ENCODE measurements at regions not wholly inside any gene's neighbourhood (a gene's known extent, or its start where the extent isn't known, plus 50 kb on each side); places are given as distances from the start of the nearest gene placed in this dataset.

DNA sequence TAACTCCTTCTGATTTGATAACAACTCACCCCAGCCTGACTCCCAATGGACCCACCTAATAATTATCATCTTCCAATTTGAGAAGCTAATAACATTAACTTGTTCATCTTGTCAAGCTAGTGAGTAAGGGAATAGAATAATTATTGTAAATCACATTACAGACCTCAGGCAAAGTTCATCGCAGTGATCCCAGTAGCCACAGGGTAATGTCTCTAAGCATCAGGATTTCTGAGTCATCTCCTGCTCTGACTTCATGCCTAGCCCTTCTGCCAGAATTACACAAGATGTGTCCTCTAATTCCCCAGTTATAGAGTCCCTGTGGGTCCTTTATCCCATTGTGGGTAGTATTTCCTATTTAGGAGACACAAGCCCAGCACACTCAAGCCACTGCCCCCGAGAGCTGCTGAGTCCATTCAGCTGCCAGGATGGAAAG is 365.7 kb downstream of the DEPDC1B start:
- ATAC-seq (ENCODE audit: low read depth), result peak; percentile 78
- TF ChIP-seq, protein P1, sequence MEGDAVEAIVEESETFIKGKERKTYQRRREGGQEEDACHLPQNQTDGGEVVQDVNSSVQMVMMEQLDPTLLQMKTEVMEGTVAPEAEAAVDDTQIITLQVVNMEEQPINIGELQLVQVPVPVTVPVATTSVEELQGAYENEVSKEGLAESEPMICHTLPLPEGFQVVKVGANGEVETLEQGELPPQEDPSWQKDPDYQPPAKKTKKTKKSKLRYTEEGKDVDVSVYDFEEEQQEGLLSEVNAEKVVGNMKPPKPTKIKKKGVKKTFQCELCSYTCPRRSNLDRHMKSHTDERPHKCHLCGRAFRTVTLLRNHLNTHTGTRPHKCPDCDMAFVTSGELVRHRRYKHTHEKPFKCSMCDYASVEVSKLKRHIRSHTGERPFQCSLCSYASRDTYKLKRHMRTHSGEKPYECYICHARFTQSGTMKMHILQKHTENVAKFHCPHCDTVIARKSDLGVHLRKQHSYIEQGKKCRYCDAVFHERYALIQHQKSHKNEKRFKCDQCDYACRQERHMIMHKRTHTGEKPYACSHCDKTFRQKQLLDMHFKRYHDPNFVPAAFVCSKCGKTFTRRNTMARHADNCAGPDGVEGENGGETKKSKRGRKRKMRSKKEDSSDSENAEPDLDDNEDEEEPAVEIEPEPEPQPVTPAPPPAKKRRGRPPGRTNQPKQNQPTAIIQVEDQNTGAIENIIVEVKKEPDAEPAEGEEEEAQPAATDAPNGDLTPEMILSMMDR (IDR thresholded peaks at IDR 0.05; ENCODE audit: poor library complexity, severe bottlenecking), result no peak
- no peaks in the 10 kb centered on the region for H3K36me3 ChIP-seq (ENCODE audit: low read depth)
- no peak overlapping the region for H3K4me3 ChIP-seq (ENCODE audit: severe bottlenecking)
- no peak for DNase-seq (ENCODE audit: low spot score)
- peaks cover 5% of the 10 kb centered on the region for H3K27me3 ChIP-seq (ENCODE audit: insufficient read depth, poor library complexity, severe bottlenecking)
- no peak overlapping the region for H3K27ac ChIP-seq (ENCODE audit: poor library complexity, severe bottlenecking)
- no peaks in the 10 kb centered on the region for H3K9me3 ChIP-seq (ENCODE audit: severe bottlenecking)
- peaks cover 4% of the 10 kb centered on the region for H3K4me1 ChIP-seq (ENCODE audit: insufficient read depth, poor library complexity, severe bottlenecking)

DNA sequence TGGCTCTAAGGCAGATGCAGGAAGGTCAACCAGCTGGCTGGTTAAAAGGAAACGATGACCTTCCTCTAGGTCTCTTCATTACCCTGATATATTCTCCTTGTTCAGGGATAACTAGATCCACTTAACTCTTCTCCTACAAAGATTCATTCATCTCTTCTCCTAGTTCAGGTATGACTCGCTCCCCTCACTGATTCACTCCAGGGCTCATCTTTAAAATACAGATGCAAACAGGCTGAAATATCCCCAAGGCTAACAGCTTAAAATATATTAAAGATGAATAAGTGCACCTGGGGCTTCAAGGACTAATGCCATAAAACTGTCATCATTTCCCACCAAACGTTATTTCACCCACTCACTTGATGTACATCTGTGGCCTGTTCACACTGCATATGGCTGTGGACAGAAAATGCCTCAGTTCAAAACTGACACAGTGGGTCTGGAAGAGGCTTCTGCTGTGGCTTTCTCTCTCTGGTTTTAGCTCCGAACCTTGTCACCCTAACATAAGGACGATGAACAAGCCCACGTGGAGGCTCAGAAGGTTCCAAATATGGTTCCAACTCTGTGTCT is 366.9 kb downstream of the DEPDC1B start:
- H3K4me1 ChIP-seq (ENCODE audit: insufficient read depth, poor library complexity, severe bottlenecking), result peaks cover 4% of the 10 kb centered on the region
- no peak for DNase-seq (ENCODE audit: low spot score)
- no peak overlapping the region for H3K4me3 ChIP-seq (ENCODE audit: severe bottlenecking)
- no peaks in the 10 kb centered on the region for H3K9me3 ChIP-seq (ENCODE audit: severe bottlenecking)
- peaks cover 5% of the 10 kb centered on the region for H3K27me3 ChIP-seq (ENCODE audit: insufficient read depth, poor library complexity, severe bottlenecking)
- TF ChIP-seq, protein P1 (IDR thresholded peaks at IDR 0.05; ENCODE audit: poor library complexity, severe bottlenecking), result no peak
- no peaks in the 10 kb centered on the region for H3K36me3 ChIP-seq (ENCODE audit: low read depth)
- ATAC-seq (ENCODE audit: low read depth), result 0 out of 3 replicates have a peak, but pooled peaks have one; percentile 5
- H3K27ac ChIP-seq (ENCODE audit: poor library complexity, severe bottlenecking), result no peak overlapping the region

DNA sequence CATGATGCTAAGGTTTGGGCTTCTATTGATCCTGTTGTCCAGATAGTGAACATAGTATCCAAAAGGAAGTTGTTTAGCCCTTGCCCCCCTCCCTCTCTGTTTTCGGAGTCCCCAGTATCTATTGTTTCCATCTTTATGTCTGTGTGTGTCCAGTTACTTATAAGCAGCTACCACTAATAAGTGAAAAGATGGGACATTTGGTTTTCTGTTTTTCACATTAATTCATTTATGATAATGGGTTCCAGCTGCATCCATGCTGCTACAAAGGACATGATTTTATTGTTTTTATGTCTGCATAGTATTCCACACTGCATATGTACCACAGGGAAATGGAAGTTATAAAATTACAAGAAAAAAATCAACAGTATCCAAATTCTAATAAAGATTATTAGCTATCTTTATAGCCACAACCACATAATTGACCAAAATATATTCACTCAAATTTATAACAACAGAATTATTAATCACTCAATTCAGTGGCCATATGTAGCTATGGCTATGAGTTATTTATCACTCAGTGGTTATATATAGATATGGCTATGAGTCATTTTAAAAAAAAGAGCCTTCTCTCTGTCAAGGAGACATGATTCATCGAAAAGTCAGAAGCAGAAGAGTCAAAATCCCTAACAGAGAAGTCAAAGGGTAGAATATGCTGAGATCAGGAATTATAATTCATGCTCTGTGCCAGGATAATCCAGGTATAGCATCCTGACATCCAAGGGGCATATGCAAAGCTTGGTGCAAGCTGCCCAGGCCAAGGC is 367.5 kb downstream of the DEPDC1B start:
- TF ChIP-seq, protein P1 (IDR thresholded peaks at IDR 0.05; ENCODE audit: poor library complexity, severe bottlenecking), result no peak
- Histone ChIP-seq H3K4me1 (ENCODE audit: insufficient read depth, poor library complexity, severe bottlenecking) (peaks cover 4% of the 10 kb centered on the region), H3K36me3 (ENCODE audit: low read depth) (no peaks in the 10 kb centered on the region), H3K27ac (ENCODE audit: poor library complexity, severe bottlenecking) (no peak overlapping the region), H3K4me3 (ENCODE audit: severe bottlenecking) (no peak overlapping the region), H3K27me3 (ENCODE audit: insufficient read depth, poor library complexity, severe bottlenecking) (peaks cover 5% of the 10 kb centered on the region), H3K9me3 (ENCODE audit: severe bottlenecking) (no peaks in the 10 kb centered on the region)
- ATAC-seq (ENCODE audit: low read depth), result peak; percentile 87
- DNase-seq (ENCODE audit: low spot score), result no peak

DNA sequence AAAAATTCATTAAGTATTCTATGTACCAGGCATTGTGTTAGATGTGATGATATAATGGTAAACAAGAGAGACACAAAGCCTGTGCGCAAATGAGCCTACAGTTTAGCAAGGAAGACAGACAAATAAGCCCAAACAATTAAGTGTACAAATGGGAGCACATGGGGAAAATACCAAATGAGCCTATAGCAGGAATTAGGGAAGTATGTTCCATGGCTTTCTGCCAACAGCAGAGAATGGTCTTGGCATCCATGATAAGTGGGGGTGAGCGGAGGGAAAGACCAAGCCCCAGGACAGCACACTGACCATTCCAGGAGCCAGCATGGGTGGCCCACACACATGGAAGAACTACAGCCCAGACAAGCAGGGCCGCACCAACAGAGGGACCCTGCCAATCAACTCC is 369.7 kb downstream of the DEPDC1B start:
- TF ChIP-seq, protein P1 (IDR thresholded peaks at IDR 0.05; ENCODE audit: poor library complexity, severe bottlenecking), result no peak
- no peak for ATAC-seq (ENCODE audit: low read depth)
- Histone ChIP-seq H3K36me3 (ENCODE audit: low read depth) (no peaks in the 10 kb centered on the region), H3K9me3 (ENCODE audit: severe bottlenecking) (no peaks in the 10 kb centered on the region), H3K4me1 (ENCODE audit: insufficient read depth, poor library complexity, severe bottlenecking) (peaks cover 4% of the 10 kb centered on the region), H3K4me3 (ENCODE audit: severe bottlenecking) (no peak overlapping the region), H3K27me3 (ENCODE audit: insufficient read depth, poor library complexity, severe bottlenecking) (peaks cover 10% of the 10 kb centered on the region), H3K27ac (ENCODE audit: poor library complexity, severe bottlenecking) (no peak overlapping the region)
- no peak for DNase-seq (ENCODE audit: low spot score)

DNA sequence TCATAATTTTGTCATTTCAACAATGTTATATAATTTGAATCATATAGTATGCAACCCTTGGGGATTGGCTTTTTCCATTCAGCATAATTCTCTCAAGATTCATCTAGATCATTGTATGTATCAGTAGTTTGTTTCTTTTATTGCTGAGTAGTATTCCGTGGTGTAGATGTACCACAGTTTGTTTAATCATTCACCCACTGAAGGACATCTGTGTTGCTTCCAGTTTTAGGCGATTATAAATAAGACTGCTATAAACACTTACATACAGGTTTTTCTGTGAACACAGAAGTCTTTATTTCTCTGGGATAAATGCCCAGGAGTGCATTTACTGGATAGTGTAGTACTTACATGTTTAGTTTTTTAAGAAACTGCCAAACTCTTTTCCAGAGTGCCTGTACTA is 374.1 kb downstream of the DEPDC1B start:
- no peak overlapping the region for H3K27ac ChIP-seq (ENCODE audit: poor library complexity, severe bottlenecking)
- peaks cover 13% of the 10 kb centered on the region for H3K27me3 ChIP-seq (ENCODE audit: insufficient read depth, poor library complexity, severe bottlenecking)
- no peaks in the 10 kb centered on the region for H3K36me3 ChIP-seq (ENCODE audit: low read depth)
- DNase-seq (ENCODE audit: low spot score) (no peak), ATAC-seq (ENCODE audit: low read depth) (no peak)
- H3K4me3 ChIP-seq (ENCODE audit: severe bottlenecking), result no peak overlapping the region
- H3K9me3 ChIP-seq (ENCODE audit: severe bottlenecking), result no peaks in the 10 kb centered on the region
- no peaks in the 10 kb centered on the region for H3K4me1 ChIP-seq (ENCODE audit: insufficient read depth, poor library complexity, severe bottlenecking)
- TF ChIP-seq, protein P1 (IDR thresholded peaks at IDR 0.05; ENCODE audit: poor library complexity, severe bottlenecking), result no peak

Measured in RWPE2 (cell line).